ENCODE measurements at regions not wholly inside any gene's neighbourhood (a gene's known extent, or its start where the extent isn't known, plus 50 kb on each side); places are given as distances from the start of the nearest gene placed in this dataset.

DNA sequence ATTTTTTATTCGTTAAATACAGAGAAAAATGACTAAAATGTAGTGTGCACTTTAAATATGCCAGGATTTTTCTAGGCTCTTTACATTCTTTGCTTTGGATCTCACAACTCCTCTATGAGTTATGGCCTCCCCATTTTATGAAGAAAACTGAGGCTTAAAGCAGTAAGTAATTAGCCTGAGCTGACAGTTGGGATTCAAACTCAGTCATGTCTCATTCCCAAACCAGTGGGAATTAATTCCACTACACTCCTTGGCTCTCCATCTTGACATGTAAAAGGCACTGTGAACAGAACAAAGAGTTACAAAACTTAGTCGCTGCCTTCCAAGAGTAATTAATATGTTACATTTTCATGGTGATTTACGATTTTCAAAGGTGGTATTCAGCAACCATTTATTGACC lies 351.9 kb downstream of the SATB2 start:
- ChIA-PET POLR2A (no interaction called here), CTCF (no interaction called here)
- Histone ChIP-seq H3K9me2 (no peaks in the 10 kb centered on the region), H3F3A (replicated peaks; ENCODE audit: insufficient read depth) (no peaks in the 10 kb centered on the region), H3K4me1 (ENCODE audit: control insufficient read depth in 1 of 2, insufficient read depth in 2 of 2, low read depth in 1 of 2, low read length in 1 of 2) (no peaks in the 10 kb centered on the region), H3K4me2 (no peak overlapping the region), H3K9ac (no peak overlapping the region), H4K20me1 (ENCODE audit: insufficient read depth) (no peaks in the 10 kb centered on the region), H2AFZ (ENCODE audit: low read depth) (no peak overlapping the region), H3K27me3 (ENCODE audit: insufficient read depth) (no peaks in the 10 kb centered on the region), H3K27ac (ENCODE audit: low read depth in 2 of 2, low read length in 1 of 2) (no peak overlapping the region), H3K9me3 (no peaks in the 10 kb centered on the region), H3K36me3 (replicated peaks in 1 of 2; ENCODE audit: control insufficient read depth in 1 of 2, insufficient read depth in 2 of 2, low read length in 1 of 2) (no peaks in the 10 kb centered on the region), H3K79me2 (ENCODE audit: insufficient read depth) (no peaks in the 10 kb centered on the region), H3K4me3 (ENCODE audit: low read depth in 2 of 2, low read length in 1 of 2) (no peak overlapping the region)
- DNase-seq, result no peak
- TF ChIP-seq SMC3 (IDR thresholded peaks at IDR 0.05; ENCODE audit: low read depth, low read length) (no peak), MXI1 (IDR thresholded peaks at IDR 0.05; ENCODE audit: low read depth, low read length) (no peak), TEAD4 (IDR thresholded peaks at IDR 0.05; ENCODE audit: borderline replicate concordance, insufficient read depth) (no peak), PBX3 (IDR thresholded peaks at IDR 0.05) (no peak)
- 3% methylated on average over 3 of the region's 3 CpGs for WGBS (ENCODE audit: low lambda C conversion rate)

DNA sequence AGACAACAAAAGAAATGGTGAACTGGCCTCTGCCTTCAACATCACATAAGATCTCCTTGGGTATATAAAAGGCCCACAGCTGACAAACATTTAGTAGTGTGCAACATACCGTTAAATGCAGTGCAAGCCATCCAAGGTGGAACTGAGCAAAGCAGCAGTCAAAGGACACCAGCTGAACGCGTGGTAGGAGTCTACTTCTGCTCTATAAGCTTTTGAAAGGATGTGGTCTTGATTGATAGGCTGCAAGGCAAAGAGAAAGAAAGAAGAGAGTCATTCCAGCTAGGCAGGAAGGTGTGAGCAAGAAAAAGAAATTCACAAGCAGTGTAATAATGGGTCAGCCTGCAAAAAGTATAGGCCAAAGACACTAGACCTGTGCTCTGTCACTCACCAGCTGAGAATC lies 356.3 kb downstream of the SATB2 start:
- H2AFZ ChIP-seq (ENCODE audit: low read depth), result no peak overlapping the region
- TF ChIP-seq CTCF (IDR thresholded peaks at IDR 0.05) (no peak), ZBTB33 (IDR thresholded peaks at IDR 0.05; ENCODE audit: borderline replicate concordance, low read depth) (no peak), RAD21 (IDR thresholded peaks at IDR 0.05; ENCODE audit: low read length) (no peak), CHD2 (IDR thresholded peaks at IDR 0.05; ENCODE audit: low read length, partially characterized antibody) (no peak), POLR2AphosphoS5 (IDR thresholded peaks at IDR 0.05; ENCODE audit: low read depth, low read length) (no peak), REST (IDR thresholded peaks at IDR 0.05; ENCODE audit: low read depth, low read length) (no peak), ELF1 (IDR thresholded peaks at IDR 0.05) (no peak), RXRA (IDR thresholded peaks at IDR 0.05; ENCODE audit: borderline replicate concordance, low read depth) (no peak), MEF2A (IDR thresholded peaks at IDR 0.05; ENCODE audit: borderline replicate concordance, low read depth) (no peak), TAF1 (IDR thresholded peaks at IDR 0.05; ENCODE audit: borderline replicate concordance, low read depth, low read length) (no peak), TEAD4 (IDR thresholded peaks at IDR 0.05; ENCODE audit: borderline replicate concordance, insufficient read depth) (no peak), EZH2phosphoT487 (IDR thresholded peaks at IDR 0.05; ENCODE audit: borderline replicate concordance, low read depth) (no peak), FOXJ3 (CRISPR knock-in tag; IDR thresholded peaks at IDR 0.05) (no peak)
- TF ChIP-seq, protein P1, sequence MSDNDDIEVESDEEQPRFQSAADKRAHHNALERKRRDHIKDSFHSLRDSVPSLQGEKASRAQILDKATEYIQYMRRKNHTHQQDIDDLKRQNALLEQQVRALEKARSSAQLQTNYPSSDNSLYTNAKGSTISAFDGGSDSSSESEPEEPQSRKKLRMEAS (IDR thresholded peaks at IDR 0.05; ENCODE audit: low read depth), result no peak

More for the DNA sequence above, 356.3 kb downstream of the SATB2 start:
- Histone ChIP-seq H3F3A (replicated peaks; ENCODE audit: insufficient read depth) (no peaks in the 10 kb centered on the region), H3K9me3 (no peaks in the 10 kb centered on the region), H3K79me2 (ENCODE audit: insufficient read depth) (no peaks in the 10 kb centered on the region), H3K27ac (ENCODE audit: low read depth in 2 of 2, low read length in 1 of 2) (no peak overlapping the region), H3K36me3 (replicated peaks in 1 of 2; ENCODE audit: control insufficient read depth in 1 of 2, insufficient read depth in 2 of 2, low read length in 1 of 2) (no peaks in the 10 kb centered on the region), H3K4me1 (ENCODE audit: control insufficient read depth in 1 of 2, insufficient read depth in 2 of 2, low read depth in 1 of 2, low read length in 1 of 2) (no peaks in the 10 kb centered on the region), H3K4me2 (no peak overlapping the region), H3K27me3 (ENCODE audit: insufficient read depth) (no peaks in the 10 kb centered on the region), H3K9me2 (no peaks in the 10 kb centered on the region), H3K9ac (no peak overlapping the region), H4K20me1 (ENCODE audit: insufficient read depth) (no peaks in the 10 kb centered on the region), H3K4me3 (ENCODE audit: low read depth in 2 of 2, low read length in 1 of 2) (no peak overlapping the region)
- DNase-seq, result no peak
- ChIA-PET POLR2A (no interaction called here), CTCF (no interaction called here)
- 8% methylated on average over 3 of the region's 3 CpGs for WGBS (ENCODE audit: low lambda C conversion rate)
